ENCODE measurements at regions not wholly inside any gene's neighbourhood (a gene's known extent, or its start where the extent isn't known, plus 50 kb on each side); places are given as distances from the start of the nearest gene placed in this dataset.

DNA sequence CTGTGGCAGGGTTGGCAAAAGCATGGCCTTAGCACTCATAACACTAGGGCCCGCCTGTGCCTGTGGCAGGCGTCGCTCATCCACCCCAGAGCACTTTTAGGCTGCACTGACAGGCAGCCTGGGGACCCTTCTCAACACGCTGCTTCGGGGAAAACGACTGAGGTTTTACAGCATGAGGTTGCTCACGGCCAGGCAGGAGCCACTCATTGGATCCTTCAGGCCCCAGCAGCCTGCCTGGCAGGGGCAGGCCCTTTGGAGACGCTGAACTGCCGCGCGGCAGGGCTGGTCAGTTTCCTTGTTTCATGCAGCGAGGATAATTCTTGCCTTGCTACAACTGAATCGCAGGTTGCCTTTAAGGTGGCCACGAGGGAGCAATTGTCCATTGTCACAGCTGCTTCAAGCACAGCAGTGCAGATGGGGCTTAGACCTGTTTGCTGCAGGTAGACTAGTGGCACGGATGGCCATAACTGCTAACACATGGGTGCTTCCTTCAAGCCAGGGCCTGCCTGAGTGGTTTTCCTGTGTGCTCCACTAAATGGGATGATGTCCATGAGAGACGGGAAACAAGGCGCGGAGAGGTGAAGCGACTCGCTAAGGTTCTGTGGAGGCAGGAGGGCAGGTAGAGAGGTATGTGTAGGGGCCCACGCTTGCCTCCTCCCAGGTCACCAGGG, 49.9 kb upstream of the HS6ST1 start:
- intact Hi-C loops (cut with DNase I): no loop called here
- peak; percentile 54 for DNase-seq (ENCODE audit: low spot score)

DNA sequence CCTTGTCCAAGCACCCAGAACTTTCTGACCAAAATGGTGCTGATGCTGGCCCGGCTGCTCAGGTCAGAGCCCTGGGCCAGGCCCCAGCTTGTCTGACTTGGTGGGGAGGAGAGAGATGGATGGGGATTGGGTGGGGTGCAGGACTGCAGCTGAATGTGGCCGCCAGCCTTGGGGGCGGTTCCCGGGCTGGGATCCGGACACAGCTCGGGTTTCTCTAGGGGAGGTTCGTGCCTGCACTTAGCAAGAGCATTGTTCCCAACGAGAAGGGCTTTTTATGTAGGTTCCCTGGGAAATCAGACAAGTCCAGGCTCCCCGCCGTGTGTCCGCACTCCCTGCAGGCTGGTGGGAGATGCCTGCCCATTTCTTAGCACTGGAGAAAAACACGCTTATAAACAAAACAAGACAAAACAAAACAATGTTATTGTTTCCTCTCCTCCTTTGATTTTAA, 50.5 kb upstream of the HS6ST1 start:
- DNase-seq (ENCODE audit: low spot score): peak; percentile 82
- intact Hi-C loops (cut with DNase I): no loop called here

DNA sequence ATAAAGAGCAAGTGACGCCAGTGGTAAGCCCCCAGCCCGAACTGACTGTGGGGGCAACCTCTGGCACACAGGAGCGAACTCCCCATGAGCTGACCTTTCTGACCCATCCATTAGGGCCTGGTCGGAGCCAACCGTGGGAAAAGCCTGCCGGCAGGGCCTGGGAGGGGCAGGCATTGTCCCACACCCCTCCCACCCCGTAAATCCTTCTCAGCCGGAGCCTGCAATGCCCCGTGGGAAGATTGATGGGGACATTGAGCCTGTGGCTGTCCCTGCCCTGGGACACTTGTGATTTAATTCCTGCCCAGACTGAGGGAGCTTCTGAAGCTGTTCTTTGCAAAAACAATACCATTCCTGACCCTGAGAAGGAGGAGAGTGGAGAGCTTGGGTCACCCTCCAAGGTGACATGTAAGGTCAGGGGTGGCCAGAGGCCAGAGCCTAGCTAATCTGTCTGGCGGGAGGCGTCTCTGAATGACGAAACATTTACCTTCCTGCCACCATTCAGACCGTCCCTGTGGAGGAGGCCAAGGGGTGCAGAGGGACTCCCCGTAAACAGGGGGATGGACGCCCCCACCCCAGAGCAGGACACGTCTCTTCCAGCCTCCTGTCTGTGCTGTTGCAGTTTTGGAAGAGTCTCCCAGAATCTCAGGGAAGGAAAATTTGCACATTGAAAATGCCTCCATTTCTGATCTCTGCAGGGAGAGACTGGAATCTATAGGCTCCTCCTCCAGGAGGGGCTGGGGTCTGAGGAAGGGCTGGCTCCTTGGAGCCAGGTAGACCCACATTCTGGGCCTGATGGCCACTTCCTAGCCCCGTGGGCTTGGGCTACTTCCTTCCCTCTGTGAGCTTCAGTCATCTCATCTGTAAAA, 51.2 kb upstream of the HS6ST1 start:
- intact Hi-C loops (cut with DNase I): no loop called here

DNA sequence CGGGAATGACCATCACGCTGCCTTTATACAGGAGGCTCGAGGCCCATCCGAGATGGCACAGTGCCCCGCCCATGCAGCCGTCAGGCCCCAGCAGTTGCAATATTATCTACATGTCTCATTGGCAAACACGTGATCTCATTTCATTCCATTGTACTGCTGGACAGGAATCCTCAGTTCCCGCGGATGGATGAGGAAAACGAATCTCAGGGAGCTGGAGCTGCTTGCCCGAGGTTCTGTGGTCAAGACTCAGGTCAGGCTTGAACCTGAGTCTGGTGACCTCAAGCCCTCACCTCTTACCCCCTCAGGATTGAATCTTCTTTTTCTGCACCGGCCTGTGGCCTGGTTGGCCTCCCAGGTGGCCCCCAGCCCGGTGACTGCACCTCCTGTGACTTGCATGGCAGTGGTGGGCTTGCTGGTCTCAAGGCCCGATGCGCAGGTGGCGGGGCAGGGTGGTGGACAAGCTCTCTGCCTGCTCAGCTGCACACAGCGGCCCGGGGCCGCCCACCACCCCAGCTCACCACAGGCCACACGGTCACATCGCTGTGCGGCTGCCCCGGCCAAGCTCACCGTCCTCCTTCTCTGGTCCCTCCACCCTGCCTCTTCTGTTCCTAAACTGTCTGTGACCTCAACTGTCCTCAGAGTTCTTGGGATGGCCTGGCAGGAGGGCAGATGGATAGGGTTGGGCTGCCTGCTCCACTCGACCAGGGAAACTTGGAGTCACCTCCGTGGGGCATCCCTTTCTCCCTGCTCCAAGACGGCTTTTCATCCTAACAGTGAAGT, 52.0 kb upstream of the HS6ST1 start:
- intact Hi-C loops (cut with DNase I): no loop called here
- DNase-seq (ENCODE audit: low spot score): peak; percentile 78

More for the DNA sequence above, 51.2 kb upstream of the HS6ST1 start:
- DNase-seq (ENCODE audit: low spot score): peak; percentile 53

DNA sequence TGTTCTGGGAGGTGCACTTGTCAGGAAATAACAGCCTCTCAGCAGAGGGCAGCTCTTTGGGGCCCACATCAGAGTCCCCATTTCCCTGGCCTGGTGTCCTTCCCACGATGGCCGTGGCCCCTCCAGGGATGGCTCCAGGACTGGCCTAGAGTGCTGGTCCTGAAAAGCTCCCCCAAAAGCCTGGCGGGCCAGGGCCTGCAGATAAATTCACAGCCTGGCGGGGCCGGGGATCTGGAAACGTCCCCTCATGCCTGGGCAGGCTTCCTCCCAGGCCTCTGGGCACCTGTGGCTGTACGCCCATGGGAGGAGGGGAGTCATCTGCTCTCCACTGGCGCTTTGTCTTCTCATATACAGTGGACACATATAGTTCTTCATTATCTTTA, 52.6 kb upstream of the HS6ST1 start:
- intact Hi-C loops (cut with DNase I): no loop called here
- DNase-seq (ENCODE audit: low spot score): peak; percentile 68

DNA sequence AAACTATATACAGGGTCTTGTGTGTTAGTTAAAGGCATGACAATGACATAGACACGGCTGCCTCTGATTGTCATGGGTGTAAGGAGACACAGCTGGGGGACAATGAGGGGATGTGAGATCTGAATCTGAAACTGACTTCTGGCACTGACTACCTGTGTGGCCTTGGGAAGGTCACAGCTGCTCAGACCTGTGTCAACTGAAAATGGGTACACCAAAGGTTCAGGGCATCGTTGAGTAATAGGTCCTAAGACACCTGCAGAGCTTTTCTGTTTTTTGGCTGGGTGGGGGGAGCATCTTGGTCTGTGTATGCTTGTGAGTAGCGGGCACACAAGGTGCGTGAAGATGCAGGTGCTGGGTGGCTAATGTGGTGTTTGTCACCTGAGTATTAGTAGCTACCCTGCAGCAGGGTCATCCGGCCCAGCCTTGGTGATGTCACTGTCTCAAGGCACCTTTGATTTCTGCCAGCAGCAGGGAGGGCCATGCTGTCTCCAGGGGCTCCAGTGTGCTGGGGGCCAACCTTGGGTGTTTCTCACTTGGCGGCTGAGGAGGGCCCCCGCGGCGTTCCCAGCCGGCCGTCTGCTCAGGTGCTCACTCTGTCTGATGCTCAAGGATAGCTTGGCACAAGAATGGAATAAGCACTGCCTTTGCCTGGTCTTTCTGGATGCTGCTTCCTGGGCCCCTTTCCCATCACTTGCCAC, 53.1 kb upstream of the HS6ST1 start:
- intact Hi-C loops (cut with DNase I): no loop called here
- peak; percentile 73 for DNase-seq (ENCODE audit: low spot score)

DNA sequence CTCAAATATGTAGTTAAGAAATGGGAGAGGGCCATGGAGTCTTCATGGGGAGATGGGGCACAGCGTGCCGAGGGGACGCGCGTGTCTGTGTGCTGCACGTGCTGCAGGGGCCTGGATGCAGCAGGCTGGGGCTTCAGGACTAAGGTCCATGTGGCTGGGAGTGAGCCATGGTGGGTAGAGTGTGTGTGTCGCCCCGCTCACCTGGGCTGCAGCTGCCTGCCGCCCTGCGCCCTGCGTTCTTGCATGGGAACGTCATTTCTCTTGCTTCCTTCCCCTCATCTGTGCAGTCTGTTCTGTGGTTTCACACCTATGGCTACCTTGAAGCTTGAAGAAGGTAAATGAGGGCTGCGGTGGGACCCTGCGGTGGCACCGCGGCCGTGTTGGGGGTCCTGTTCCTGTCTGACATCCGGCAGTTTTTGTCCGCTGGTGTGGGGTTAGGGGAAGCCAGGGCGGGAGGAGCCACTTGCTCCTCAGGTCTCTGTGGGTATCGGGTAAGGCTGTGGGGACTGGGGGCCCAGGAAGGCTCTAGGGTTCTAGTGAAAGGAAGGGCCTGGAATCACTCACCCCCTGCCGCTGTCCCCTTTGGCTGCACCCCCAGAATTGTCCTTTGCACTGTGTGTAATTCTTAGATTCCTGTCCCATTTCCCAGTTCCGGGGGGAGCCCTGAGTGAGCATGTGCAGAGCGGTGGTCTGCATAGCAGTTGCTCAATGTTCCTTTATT, 54.1 kb upstream of the HS6ST1 start:
- intact Hi-C loops (cut with DNase I): no loop called here
- peak; percentile 62 for DNase-seq (ENCODE audit: low spot score)

DNA sequence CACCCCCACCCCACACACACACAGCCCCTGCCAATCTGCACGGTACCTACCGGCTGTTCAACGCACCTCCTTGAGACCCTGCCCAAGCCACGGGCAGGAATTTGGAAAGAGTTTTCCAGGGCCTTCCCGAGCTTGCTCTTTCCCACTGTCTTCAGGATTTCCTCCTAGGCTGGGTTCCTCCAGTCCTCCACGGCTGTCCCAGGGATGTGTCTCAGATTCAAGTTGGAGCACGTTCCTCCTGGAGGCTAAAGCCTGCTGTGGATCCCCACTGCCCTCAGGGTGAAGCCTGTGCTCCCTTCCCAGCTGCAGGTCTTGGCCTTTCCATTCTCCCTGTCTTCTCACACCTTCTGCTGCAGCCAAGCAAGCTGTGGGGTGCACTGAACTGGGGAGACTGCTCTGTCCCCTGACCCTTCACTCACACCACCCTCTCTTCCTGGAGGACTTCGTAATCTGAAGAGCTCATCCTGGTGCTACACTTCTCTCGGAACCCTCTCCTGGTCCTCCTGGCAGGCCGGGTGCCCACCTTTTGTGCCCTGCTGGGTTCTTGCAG, 54.9 kb upstream of the HS6ST1 start:
- DNase-seq (ENCODE audit: low spot score): peak; percentile 43
- intact Hi-C loops (cut with DNase I): no loop called here

DNA sequence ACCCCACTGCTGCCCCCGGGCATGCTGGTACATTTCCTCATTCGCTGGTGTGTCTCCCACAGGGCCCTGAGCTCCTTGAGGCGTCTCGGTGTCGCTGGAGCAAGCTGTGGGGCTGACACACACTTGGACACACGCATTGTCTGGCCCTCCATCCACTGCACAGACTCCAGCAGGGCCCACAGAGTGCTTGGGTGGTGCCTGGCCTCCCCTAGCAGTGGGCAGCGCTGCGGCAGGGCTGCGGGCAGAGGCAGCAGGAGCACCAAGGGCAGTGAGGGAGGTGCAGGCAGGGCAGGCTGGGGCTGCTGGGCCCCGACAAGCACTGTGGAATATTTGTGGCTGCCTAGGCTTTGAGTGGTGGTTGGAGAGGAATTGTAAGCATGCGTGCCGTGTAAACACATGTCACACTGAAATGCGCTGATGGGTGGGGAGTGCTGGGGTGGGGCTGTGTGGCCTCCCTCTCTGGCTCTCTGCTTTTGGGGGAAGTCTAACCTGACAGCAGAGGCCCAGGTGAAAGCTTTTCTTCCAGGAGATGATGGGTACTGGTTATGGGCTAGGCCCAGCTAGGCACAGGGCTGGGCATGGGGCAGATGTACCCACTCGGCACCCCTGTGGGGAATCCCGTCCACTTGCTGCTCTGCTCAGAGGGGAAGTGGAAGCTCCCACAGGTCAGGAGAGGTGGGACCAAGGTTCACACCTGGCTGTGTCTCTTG, 55.5 kb upstream of the HS6ST1 start:
- intact Hi-C loops (cut with DNase I): no loop called here
- peak; percentile 73 for DNase-seq (ENCODE audit: low spot score)

DNA sequence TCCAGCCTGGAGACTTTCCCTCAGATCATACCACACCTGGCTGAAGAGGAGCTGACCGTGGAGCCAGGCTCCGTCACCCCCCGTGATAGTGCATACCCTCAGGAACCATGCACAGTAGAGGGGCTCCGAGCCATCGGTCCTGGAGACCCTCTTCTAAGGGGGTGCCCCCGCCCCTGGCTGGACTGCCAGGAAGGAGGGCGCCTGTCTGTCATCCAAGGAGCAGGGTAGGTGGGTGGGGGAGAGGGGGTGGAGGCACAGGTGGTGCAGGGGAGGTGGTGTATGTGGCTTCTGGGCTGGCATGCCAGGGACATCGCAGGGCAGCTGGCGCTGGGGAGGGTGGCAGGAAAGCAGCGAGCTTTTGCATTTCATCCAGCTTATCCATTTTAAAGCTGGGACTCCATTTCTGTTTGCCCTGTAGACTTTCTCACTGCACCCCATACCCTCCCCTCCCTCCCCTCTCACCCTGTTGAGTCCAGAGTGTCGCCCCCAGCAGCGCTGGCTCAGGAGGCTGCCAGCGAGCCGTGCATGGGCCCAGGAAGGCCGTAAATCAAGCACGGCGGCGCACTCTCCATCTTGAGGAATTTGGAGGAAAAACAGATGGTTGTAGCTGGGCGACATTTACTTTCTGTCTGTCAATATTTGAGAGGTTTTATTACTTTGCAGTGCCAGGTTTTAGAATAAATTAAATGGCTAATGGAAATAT, 56.2 kb upstream of the HS6ST1 start:
- peak; percentile 44 for DNase-seq (ENCODE audit: low spot score)
- intact Hi-C loops (cut with DNase I): no loop called here

DNA sequence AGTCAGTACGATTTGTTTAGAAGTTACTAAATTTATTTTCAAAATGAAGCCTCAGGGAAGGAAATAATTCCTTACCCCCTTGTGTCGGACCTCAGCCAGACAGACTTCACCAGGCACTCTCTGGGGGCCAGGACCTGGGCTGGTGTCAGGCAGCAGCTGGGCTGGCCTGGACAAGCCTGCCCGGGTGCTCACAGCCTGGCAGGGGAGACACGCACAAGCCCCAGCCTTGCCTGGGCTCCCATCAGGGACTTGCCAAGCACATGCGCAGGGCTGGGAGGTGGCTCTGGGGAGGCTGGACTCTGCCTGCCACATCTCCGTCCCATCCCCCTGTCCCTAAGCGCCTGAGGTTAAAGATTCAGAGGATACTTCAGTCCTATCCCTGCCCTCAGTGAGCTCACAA, 56.8 kb upstream of the HS6ST1 start:
- intact Hi-C loops (cut with DNase I): no loop called here
- DNase-seq (ENCODE audit: low spot score): peak; percentile 77

DNA sequence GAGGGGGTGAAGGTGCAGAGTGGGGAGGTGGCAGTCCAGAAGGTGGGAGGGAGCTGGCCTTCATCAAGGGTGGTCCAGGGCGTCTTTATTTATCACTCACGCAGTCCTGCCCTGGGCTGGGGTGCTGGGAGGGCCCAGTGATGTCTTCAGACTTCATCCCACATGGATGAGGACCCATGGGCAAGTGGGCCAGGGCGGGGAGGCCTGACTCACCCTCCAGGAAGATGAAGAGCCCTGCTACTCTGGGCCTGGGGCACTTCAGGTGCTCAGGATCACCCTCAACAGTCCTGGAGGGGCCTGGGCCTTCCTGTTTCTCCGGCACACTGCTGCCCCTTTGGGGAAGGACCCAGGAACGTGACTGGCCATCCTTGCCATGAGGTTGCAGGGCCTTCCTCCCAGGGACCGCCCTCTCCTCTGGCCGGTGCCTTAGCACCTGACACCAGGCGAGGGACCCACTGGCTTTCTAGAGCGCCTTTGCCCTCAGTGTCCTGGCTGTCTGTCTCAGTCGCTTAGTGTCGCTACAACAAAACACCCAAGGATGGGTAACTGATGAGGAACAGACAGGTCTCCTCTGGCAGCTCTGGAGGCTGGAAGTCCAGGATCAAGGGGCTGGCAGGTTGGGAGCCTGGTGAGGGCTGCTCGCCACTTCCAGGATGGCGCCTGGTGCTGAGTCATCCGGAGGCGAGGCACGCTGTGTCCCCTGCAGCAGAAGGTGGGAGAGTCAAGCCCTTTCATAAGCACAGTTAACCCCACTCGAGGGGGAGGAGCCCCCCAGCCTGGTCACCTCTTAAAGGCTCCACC, 57.8 kb upstream of the HS6ST1 start:
- DNase-seq (ENCODE audit: low spot score): peak; percentile 70
- intact Hi-C loops (cut with DNase I): no loop called here

DNA sequence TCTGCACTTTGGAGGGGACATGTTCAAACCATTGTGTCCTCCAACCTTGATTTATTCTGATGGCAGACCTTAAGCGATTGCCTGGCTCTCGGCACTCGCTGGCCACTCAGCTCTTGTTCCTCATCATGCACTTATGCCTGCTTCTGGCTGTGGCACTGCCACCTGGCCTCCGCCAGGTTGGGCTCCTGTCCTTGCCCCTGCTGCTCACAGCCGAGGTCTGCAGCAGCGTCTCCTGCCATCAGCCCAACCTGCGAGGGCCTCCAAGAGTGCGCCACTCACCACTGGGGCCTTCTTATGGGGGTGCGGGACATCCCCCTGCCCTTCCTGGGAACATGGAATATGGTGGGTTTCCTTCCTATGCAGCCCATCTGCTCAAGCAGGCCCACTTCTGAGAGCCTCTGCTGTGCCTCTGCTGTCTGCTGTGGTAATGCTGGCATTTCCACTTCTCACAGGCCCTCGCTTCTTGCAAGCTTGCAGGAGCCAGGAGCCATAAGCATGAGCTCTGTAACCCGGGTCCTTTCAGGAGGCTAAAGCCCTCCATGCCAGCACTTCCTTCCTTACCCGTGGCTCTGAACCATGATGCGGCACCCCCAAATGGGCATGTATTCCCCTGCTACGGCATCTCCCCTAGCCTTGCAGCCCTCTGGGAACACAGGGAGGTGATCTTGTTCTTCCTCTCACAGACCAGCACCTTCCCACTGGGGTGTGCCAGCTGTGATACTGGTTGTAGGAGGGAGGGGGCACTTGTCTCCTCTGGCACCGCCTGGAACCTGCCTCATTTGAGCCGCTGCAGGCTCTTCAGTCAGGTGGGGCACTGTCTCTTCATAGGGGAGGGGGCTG, 58.6 kb upstream of the HS6ST1 start:
- intact Hi-C loops (cut with DNase I): no loop called here
- peak; percentile 52 for DNase-seq (ENCODE audit: low spot score)

DNA sequence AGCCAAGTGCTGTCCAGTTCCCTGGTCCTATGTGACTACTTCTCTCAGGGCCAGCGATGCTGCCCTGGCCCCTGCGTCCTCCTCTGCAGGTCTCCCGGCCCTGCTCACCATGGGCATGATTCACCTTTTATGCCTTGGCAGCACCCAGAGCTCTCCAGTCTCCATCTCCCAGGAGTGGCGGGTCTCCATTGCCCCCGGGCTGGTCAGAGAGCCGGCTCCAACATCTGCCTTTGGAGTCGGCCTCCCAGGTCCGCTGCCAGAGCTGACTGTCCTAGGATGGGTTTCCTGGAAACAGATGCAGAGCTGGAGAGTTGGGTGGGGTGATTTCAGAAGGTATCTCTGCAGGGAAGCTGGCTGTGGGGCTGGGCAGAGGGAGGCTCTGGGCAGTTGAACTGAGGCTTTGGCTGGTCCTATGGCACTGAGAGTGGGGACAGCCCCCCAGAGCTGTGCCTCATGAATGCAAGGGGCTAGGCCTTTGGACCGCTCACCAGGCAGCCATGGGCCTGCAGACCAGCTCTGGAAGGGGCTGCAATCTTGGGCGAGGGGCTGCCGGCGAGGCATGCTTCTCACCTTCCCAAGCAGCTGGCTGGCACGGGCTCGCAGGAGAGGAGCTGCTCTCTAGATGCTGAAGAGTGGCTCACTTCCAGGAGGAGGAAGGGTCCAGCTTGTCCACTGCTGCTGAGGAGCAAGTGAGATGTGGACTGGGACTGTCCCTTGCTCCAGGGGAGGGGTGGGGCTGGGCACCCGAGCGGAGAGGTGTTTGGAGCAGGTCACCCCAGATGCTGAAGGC, 59.8 kb upstream of the HS6ST1 start:
- peak; percentile 79 for DNase-seq (ENCODE audit: low spot score)
- intact Hi-C loops (cut with DNase I): no loop called here

All from posterior vena cava (tissue), 2 donors.